ENCODE measurements at regions not wholly inside any gene's neighbourhood (a gene's known extent, or its start where the extent isn't known, plus 50 kb on each side); places are given as distances from the start of the nearest gene placed in this dataset.
"Not testable (repeated sequence)": the region's sequence is repeated elsewhere in the genome, so short reads cannot be mapped to it uniquely, and the experiment has no call there.

- H3K9me3 ChIP-seq: no peaks in the 10 kb centered on the region
- H3K27ac ChIP-seq: no peak overlapping the region
- no peaks in the 10 kb centered on the region for H3K4me1 ChIP-seq
- no peak for DNase-seq (ENCODE audit: low spot score in 2 of 2)
- H3K4me3 ChIP-seq: no peak overlapping the region
- no peaks in the 10 kb centered on the region for H3K27me3 ChIP-seq
- no peak for TF ChIP-seq POLR2AphosphoS5 (IDR thresholded peaks at IDR 0.05)
- TF ChIP-seq CTCF (IDR thresholded peaks at IDR 0.05): no peak
- no peak for TF ChIP-seq EP300 (IDR thresholded peaks at IDR 0.05)
- no peak for TF ChIP-seq POLR2A (IDR thresholded peaks at IDR 0.05)
- H3K36me3 ChIP-seq: no peaks in the 10 kb centered on the region
- 61% methylated on average over 3 of the region's 4 CpGs for WGBS
Observed at GRCh38 chrX:55841962-55842752, 124.6 kb downstream of the RRAGB start.

- H3K36me3 ChIP-seq; DNase-seq (ENCODE audit: low spot score in 2 of 2); H3K4me3 ChIP-seq; H3K9me3 ChIP-seq; H3K27ac ChIP-seq; H3K4me1 ChIP-seq; H3K27me3 ChIP-seq: not testable (repeated sequence)
- WGBS: 81% methylated on average over 4 of the region's 4 CpGs
Observed at GRCh38 chrX:55866779-55867178, 149.2 kb downstream of the RRAGB start.

- Histone ChIP-seq H3K4me1 (no peaks in the 10 kb centered on the region), H3K36me3 (no peaks in the 10 kb centered on the region), H3K27ac (no peak overlapping the region), H3K4me3 (no peak overlapping the region), H3K27me3 (no peaks in the 10 kb centered on the region), H3K9me3 (no peaks in the 10 kb centered on the region)
- WGBS: 62% methylated on average over 1 of the region's 1 CpG
- no peak for TF ChIP-seq CTCF (IDR thresholded peaks at IDR 0.05)
- TF ChIP-seq EP300 (IDR thresholded peaks at IDR 0.05): no peak
- no peak for DNase-seq (ENCODE audit: low spot score in 2 of 2)
Observed at GRCh38 chrX:55867181-55867651, 149.7 kb downstream of the RRAGB start.

- no peak for DNase-seq (ENCODE audit: low spot score in 2 of 2)
- WGBS: 84% methylated on average over 1 of the region's 1 CpG
- no peak overlapping the region for H3K4me3 ChIP-seq
- TF ChIP-seq POLR2A (IDR thresholded peaks at IDR 0.05) (no peak), POLR2AphosphoS5 (IDR thresholded peaks at IDR 0.05) (no peak), CTCF (IDR thresholded peaks at IDR 0.05) (no peak), EP300 (IDR thresholded peaks at IDR 0.05) (no peak)
- H3K9me3 ChIP-seq: no peaks in the 10 kb centered on the region
- H3K36me3 ChIP-seq: no peaks in the 10 kb centered on the region
- no peaks in the 10 kb centered on the region for H3K4me1 ChIP-seq
- H3K27ac ChIP-seq: no peak overlapping the region
- H3K27me3 ChIP-seq: no peaks in the 10 kb centered on the region
Observed at GRCh38 chrX:55867708-55868107, 150.2 kb downstream of the RRAGB start.

GRCh38 chrX:55874807-55875206 lies 157.3 kb downstream of the RRAGB start:
- no peaks in the 10 kb centered on the region for H3K36me3 ChIP-seq
- TF ChIP-seq POLR2AphosphoS5 (IDR thresholded peaks at IDR 0.05): no peak
- no peak for TF ChIP-seq EP300 (IDR thresholded peaks at IDR 0.05)
- TF ChIP-seq CTCF (IDR thresholded peaks at IDR 0.05): no peak
- TF ChIP-seq POLR2A (IDR thresholded peaks at IDR 0.05): no peak
- H3K4me1 ChIP-seq: no peaks in the 10 kb centered on the region
- no peaks in the 10 kb centered on the region for H3K9me3 ChIP-seq
- no peak overlapping the region for H3K27ac ChIP-seq
- no peaks in the 10 kb centered on the region for H3K27me3 ChIP-seq
- no peak for DNase-seq (ENCODE audit: low spot score in 2 of 2)
- no peak overlapping the region for H3K4me3 ChIP-seq

- not testable (repeated sequence) for H3K27ac ChIP-seq
- 83% methylated on average over 4 of the region's 4 CpGs for WGBS
Observed at GRCh38 chrX:55883541-55883940, 166.0 kb downstream of the RRAGB start.

More at GRCh38 chrX:55883541-55883940, 166.0 kb downstream of the RRAGB start:
- not testable (repeated sequence) for H3K27me3 ChIP-seq; H3K4me1 ChIP-seq; H3K9me3 ChIP-seq; DNase-seq (ENCODE audit: low spot score in 2 of 2); H3K4me3 ChIP-seq; H3K36me3 ChIP-seq

All from suprapubic skin (tissue), 4 donors.